HG03175 (cell line): ENCODE measurements at regions not wholly inside any gene's neighbourhood (a gene's known extent, or its start where the extent isn't known, plus 50 kb on each side); places are given as distances from the start of the nearest gene placed in this dataset.

ENCODE experiments used
- ATAC-seq: cut with Tn5 transposase; IDR thresholded peaks from one replicate; pipeline ENCODE4 v1.9.1; 2021; ENCODE audit warnings: mild to moderate bottlenecking, moderate library complexity; ENCODE audit not compliant: unreplicated experiment

- ATAC-seq: no peak
These were observed 157.6 kb upstream of the PLXNA4 start for GRCh38 chr7:132733860-132734259.

- no peak for ATAC-seq
These were observed 156.1 kb upstream of the PLXNA4 start for GRCh38 chr7:132732321-132732865.

- ATAC-seq: no peak
These were observed 153.8 kb upstream of the PLXNA4 start for GRCh38 chr7:132730105-132730504.

- no peak for ATAC-seq
These were observed 147.3 kb upstream of the PLXNA4 start for GRCh38 chr7:132723506-132724081.

GRCh38 chr7:132720835-132721234 lies 144.6 kb upstream of the PLXNA4 start:
- ATAC-seq: no peak

- ATAC-seq: no peak
These were observed 137.6 kb upstream of the PLXNA4 start for GRCh38 chr7:132713893-132714292.

GRCh38 chr7:132709971-132710567 lies 133.8 kb upstream of the PLXNA4 start:
- no peak for ATAC-seq

- ATAC-seq: no peak
These were observed 132.2 kb upstream of the PLXNA4 start for GRCh38 chr7:132708470-132708869.

GRCh38 chr7:132705146-132705545 lies 128.9 kb upstream of the PLXNA4 start:
- ATAC-seq: no peak

- ATAC-seq: no peak
These were observed 127.5 kb upstream of the PLXNA4 start for GRCh38 chr7:132703742-132704141.

GRCh38 chr7:132697003-132697402 lies 120.7 kb upstream of the PLXNA4 start:
- ATAC-seq: no peak

- ATAC-seq: no peak
These were observed 120.1 kb upstream of the PLXNA4 start for GRCh38 chr7:132696332-132696731.

- ATAC-seq: no peak
These were observed 114.9 kb upstream of the PLXNA4 start for GRCh38 chr7:132691201-132691600.

GRCh38 chr7:132690174-132690573 lies 113.9 kb upstream of the PLXNA4 start:
- no peak for ATAC-seq

- no peak for ATAC-seq
These were observed 111.7 kb upstream of the PLXNA4 start for GRCh38 chr7:132687981-132688383.

GRCh38 chr7:132687016-132687415 lies 110.7 kb upstream of the PLXNA4 start:
- no peak for ATAC-seq

GRCh38 chr7:132685277-132685676 lies 109.0 kb upstream of the PLXNA4 start:
- no peak for ATAC-seq

GRCh38 chr7:132683896-132684690 lies 107.8 kb upstream of the PLXNA4 start:
- ATAC-seq: no peak

- no peak for ATAC-seq
These were observed 105.7 kb upstream of the PLXNA4 start for GRCh38 chr7:132681951-132682350.

GRCh38 chr7:132680590-132680989 lies 104.3 kb upstream of the PLXNA4 start:
- ATAC-seq: no peak

GRCh38 chr7:132678656-132679055 lies 102.4 kb upstream of the PLXNA4 start:
- ATAC-seq: no peak

GRCh38 chr7:132677918-132678317 lies 101.6 kb upstream of the PLXNA4 start:
- ATAC-seq: no peak
